Kidney (tissue), 13 donors: ENCODE measurements at regions not wholly inside any gene's neighbourhood (a gene's known extent, or its start where the extent isn't known, plus 50 kb on each side); places are given as distances from the start of the nearest gene placed in this dataset.

Experiments
- DNase-seq, 5 donors: peaks; one replicate each; pipeline ENCODE4 v3.0.0-alpha.2; 2013 to 2020
- FAIRE-seq: peaks from 2 replicates; lab custom pipeline; 2012; peaks lifted over from hg19 to GRCh38; lab: Jason Lieb, UNC
- H3K27ac ChIP-seq, 2 donors: one replicate each; pipeline ENCODE4 v1.7.0; 2013; ENCODE audit warnings: low read depth in 2 of 2, low read length in 2 of 2, inconsistent platforms in 1 of 2
- H3K27me3 ChIP-seq: one replicate; pipeline ENCODE4 v1.7.1; 2013; ENCODE audit warnings: low read length, inconsistent platforms; ENCODE audit not compliant: control insufficient read depth, insufficient read depth
- H3K36me3 ChIP-seq, 3 donors: one replicate each; pipeline versions ENCODE4 v1.7.0 to v1.7.1; 2013; ENCODE audit warnings: low read length in 3 of 3, control low read depth in 1 of 3, inconsistent platforms in 1 of 3; ENCODE audit not compliant: insufficient read depth in 3 of 3, control insufficient read depth in 2 of 3
- H3K4me1 ChIP-seq, 3 donors: one replicate each; pipeline versions ENCODE4 v1.7.0 to v1.7.1; 2013; ENCODE audit warnings: low read length in 3 of 3, inconsistent platforms in 1 of 3, low read depth in 1 of 3; ENCODE audit not compliant: control insufficient read depth in 2 of 3, insufficient read depth in 2 of 3
- H3K4me3 ChIP-seq, 3 donors: one replicate each; pipeline versions ENCODE4 v1.7.0 to v1.8.1; 2013; ENCODE audit warnings: low read length in 3 of 3, control low read depth in 1 of 3, inconsistent platforms in 1 of 3
- H3K9ac ChIP-seq, 3 donors: one replicate each; pipeline versions ENCODE4 v1.7.0 to v1.7.1; 2013; ENCODE audit warnings: low read length in 3 of 3, control low read depth in 1 of 3, inconsistent platforms in 1 of 3
- H3K9me3 ChIP-seq, 3 donors: one replicate each; pipeline versions ENCODE4 v1.7.0 to v1.7.1; 2013; ENCODE audit warnings: low read length in 3 of 3, control low read depth in 1 of 3, inconsistent platforms in 1 of 3; ENCODE audit not compliant: control insufficient read depth in 2 of 3, insufficient read depth in 1 of 3
- intact Hi-C: fragments of 100-400 bp; cut with DNase I; formaldehyde crosslinking; loops from one replicate; pipeline ENCODE4 v1.11.1; 2022
- TF ChIP-seq, protein P1 (sequence below): IDR thresholded peaks from 3 replicates; pipeline ENCODE4 v1.5.1; 2012; ENCODE audit warnings: mild to moderate bottlenecking, moderate library complexity, borderline replicate concordance; ENCODE audit not compliant: insufficient read depth; ENCODE audit errors: extremely low read depth
- donor health status: control.
- donor health status: control.
- donor health status: control.
- donor health status: control.
- donor health status: control.
- donor health status: DM: yes; HTN: yes; CAD: no.
- donor health status: Normal renal cell carcinoma (clear cell type).

DNA sequence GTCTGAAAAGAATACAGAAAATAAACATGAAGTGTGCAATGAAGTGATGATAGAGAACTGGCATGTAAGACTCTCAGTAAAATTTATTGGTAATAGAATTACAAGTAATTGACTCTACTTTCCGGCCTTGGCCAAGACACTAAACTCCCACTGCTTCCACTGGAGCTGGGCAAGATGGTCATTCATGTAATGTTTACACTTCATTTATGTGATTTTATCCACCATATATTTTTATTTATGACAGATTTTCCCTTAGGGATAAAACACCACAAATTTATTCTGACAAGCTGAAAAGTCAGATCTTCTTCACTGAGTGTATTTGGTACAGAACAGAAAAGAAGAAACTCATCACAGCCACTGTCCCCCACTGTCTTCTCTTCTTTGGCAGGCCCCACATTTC lies 191.9 kb downstream of the SLC39A8 start:
- FAIRE-seq (no peak), DNase-seq (no peak)
- Histone ChIP-seq H3K27me3 (no peaks in the 10 kb centered on the region), H3K36me3 (no peaks in the 10 kb centered on the region), H3K27ac (no peak overlapping the region), H3K4me1 (no peaks in the 10 kb centered on the region), H3K9me3 (no peaks in the 10 kb centered on the region), H3K9ac (no peak overlapping the region), H3K4me3 (no peak overlapping the region)
- TF ChIP-seq, protein P1, sequence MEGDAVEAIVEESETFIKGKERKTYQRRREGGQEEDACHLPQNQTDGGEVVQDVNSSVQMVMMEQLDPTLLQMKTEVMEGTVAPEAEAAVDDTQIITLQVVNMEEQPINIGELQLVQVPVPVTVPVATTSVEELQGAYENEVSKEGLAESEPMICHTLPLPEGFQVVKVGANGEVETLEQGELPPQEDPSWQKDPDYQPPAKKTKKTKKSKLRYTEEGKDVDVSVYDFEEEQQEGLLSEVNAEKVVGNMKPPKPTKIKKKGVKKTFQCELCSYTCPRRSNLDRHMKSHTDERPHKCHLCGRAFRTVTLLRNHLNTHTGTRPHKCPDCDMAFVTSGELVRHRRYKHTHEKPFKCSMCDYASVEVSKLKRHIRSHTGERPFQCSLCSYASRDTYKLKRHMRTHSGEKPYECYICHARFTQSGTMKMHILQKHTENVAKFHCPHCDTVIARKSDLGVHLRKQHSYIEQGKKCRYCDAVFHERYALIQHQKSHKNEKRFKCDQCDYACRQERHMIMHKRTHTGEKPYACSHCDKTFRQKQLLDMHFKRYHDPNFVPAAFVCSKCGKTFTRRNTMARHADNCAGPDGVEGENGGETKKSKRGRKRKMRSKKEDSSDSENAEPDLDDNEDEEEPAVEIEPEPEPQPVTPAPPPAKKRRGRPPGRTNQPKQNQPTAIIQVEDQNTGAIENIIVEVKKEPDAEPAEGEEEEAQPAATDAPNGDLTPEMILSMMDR: no peak
- intact Hi-C loops: no loop called here

DNA sequence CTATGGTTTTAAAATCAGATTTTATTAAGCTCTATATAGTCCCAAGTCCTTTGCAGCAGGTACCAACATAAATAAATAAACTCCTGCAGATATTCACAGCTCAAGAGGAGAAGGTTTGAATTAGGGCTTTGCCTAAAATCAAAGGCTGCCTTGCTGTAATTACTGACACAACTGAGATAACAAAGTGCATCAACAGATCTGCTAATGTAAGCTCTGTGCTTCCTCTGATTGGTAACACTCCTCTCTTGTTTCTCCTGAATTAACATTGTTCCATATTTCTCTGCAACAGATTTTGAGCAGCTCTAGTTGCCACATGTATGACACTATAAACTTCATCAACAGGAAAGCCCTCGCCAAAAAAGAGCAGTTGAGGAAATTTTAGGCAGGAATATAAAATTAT lies 193.6 kb downstream of the SLC39A8 start:
- H3K4me1 ChIP-seq: no peaks in the 10 kb centered on the region
- no peak for FAIRE-seq
- DNase-seq: no peak
- no peak overlapping the region for H3K27ac ChIP-seq
- no peaks in the 10 kb centered on the region for H3K36me3 ChIP-seq
- intact Hi-C loops: no loop called here
- no peak overlapping the region for H3K9ac ChIP-seq
- H3K4me3 ChIP-seq: no peak overlapping the region
- no peaks in the 10 kb centered on the region for H3K27me3 ChIP-seq
- no peaks in the 10 kb centered on the region for H3K9me3 ChIP-seq
- TF ChIP-seq, protein P1: no peak

DNA sequence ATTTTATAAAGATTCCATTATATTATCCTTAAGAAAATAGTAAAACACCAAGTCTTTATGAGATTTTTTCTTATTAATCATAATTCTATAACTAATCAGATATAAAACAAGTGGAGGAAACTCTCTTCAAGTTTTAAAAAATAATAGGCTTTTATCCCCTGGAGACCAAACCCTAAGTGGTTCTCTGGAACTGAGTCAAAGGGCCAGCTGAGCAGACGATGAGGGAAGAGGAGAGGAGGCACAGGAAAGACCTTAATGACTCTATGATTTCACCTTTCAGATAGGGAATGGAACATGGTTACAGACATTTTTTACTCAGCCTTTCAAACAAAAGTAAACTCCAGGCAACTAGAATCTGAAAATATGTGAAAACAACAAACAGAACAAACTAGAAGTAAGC lies 201.8 kb downstream of the SLC39A8 start:
- H3K27me3 ChIP-seq: no peaks in the 10 kb centered on the region
- H3K4me1 ChIP-seq: no peaks in the 10 kb centered on the region
- no peaks in the 10 kb centered on the region for H3K9me3 ChIP-seq
- no peaks in the 10 kb centered on the region for H3K36me3 ChIP-seq
- H3K27ac ChIP-seq: no peak overlapping the region
- intact Hi-C loops: no loop called here
- DNase-seq: no peak
- TF ChIP-seq, protein P1: no peak
- no peak overlapping the region for H3K9ac ChIP-seq
- H3K4me3 ChIP-seq: no peak overlapping the region
- FAIRE-seq: no peak

DNA sequence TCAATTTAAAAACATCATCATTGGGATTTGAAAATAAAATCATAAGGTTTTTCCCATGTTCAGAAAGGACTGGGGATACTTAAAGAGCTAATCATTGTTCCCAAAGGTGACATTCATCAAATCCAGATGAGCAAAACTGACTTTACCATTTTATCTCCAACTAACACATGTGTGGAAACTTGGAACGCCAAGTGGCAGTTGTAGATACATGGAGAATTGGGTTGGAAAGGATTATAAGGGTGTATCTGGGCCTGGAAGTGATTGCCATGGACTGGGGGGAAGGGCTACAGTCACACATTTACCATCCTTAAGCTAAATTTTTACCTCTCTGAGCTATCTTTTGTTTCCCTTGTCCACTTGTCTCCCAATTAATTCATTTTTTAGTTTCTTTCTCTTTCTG lies 203.4 kb downstream of the SLC39A8 start:
- Histone ChIP-seq H3K4me3 (no peak overlapping the region), H3K27ac (no peak overlapping the region), H3K4me1 (no peaks in the 10 kb centered on the region), H3K27me3 (no peaks in the 10 kb centered on the region), H3K9me3 (no peaks in the 10 kb centered on the region), H3K36me3 (no peaks in the 10 kb centered on the region), H3K9ac (no peak overlapping the region)
- DNase-seq (no peak), FAIRE-seq (no peak)
- TF ChIP-seq, protein P1: no peak
- intact Hi-C loops: no loop called here
